SJSA1 (cell line): ENCODE measurements at regions not wholly inside any gene's neighbourhood (a gene's known extent, or its start where the extent isn't known, plus 50 kb on each side); places are given as distances from the start of the nearest gene placed in this dataset.
"Not testable (repeated sequence)": the region's sequence is repeated elsewhere in the genome, so short reads cannot be mapped to it uniquely, and the experiment has no call there.

Experiments used
- DNase-seq, 2 experiments: peaks; one replicate each; pipeline ENCODE4 v3.0.0-alpha.2; 2015 to 2020; ENCODE audit warnings: low spot score in 2 of 2, low read depth in 1 of 2
- H3K27ac ChIP-seq: fragments of 250-450 bp; sonication (Bioruptor Pico); 2 replicates; pipeline ENCODE4 v1.5.1; 2020; ENCODE audit warnings: mild to moderate bottlenecking, moderate library complexity
- H3K27me3 ChIP-seq: fragments of 250-450 bp; sonication (Bioruptor Pico); replicated peaks from 2 replicates; pipeline ENCODE4 v1.5.1; 2020; ENCODE audit warnings: mild to moderate bottlenecking, moderate library complexity
- H3K36me3 ChIP-seq: fragments of 250-450 bp; sonication (Bioruptor Pico); 2 replicates; pipeline ENCODE4 v1.5.1; 2020; ENCODE audit warnings: mild to moderate bottlenecking
- H3K4me1 ChIP-seq: fragments of 250-450 bp; sonication (Bioruptor Pico); replicated peaks from 2 replicates; pipeline ENCODE4 v1.6.1; 2021; ENCODE audit warnings: mild to moderate bottlenecking
- H3K4me3 ChIP-seq: fragments of 250-450 bp; sonication (Bioruptor Pico); 2 replicates; pipeline ENCODE4 v1.5.1; 2020; ENCODE audit warnings: mild to moderate bottlenecking
- H3K9me3 ChIP-seq: fragments of 250-450 bp; sonication (Bioruptor Pico); replicated peaks from 2 replicates; pipeline ENCODE4 v1.5.1; 2020; ENCODE audit warnings: mild to moderate bottlenecking

DNA sequence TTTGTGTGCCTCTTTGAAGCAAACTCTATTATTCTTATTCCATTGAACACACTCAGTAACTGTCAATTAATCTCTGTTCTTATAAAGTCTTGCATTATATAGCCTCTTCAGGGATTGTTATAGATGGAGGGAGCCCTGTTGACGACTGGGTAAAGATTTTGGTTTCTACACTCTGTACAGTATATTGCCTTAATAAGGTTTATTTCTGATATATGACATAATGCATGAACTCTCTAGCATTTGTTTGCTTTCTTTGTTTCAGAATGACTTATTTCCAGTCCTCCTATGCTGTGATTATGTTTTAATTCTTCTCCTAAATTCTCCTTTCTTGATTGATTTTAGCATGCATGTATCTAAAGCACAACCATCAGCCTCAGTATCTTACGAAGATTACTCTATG is 494.9 kb downstream of the DIPK2A start:
- Histone ChIP-seq H3K9me3 (no peaks in the 10 kb centered on the region), H3K27ac (no peak overlapping the region), H3K36me3 (no peaks in the 10 kb centered on the region), H3K4me1 (no peaks in the 10 kb centered on the region), H3K27me3 (no peaks in the 10 kb centered on the region), H3K4me3 (no peak overlapping the region)
- no peak for DNase-seq

DNA sequence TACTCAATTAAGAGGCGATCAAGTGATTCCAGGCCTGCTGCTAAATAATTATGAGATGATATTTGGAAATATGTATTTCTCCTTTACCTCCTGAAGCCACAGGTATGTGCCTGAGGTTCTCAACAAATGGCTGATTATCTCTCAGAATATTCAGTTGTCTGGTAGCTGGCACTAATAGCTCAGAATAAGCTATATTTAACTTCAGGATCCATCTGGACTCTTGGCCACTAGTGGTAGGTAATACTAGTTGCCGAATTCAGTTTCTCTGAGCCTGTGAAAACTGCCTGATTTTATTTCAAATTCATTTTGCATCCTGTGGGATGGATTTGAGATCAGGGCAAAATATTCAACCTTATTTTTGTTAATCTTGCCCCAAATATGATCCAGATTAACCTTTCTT is 499.0 kb downstream of the DIPK2A start:
- H3K27me3 ChIP-seq = no peaks in the 10 kb centered on the region
- H3K9me3 ChIP-seq = no peaks in the 10 kb centered on the region
- H3K4me3 ChIP-seq = no peak overlapping the region
- no peak for DNase-seq
- no peak overlapping the region for H3K27ac ChIP-seq
- no peaks in the 10 kb centered on the region for H3K36me3 ChIP-seq
- no peaks in the 10 kb centered on the region for H3K4me1 ChIP-seq

DNA sequence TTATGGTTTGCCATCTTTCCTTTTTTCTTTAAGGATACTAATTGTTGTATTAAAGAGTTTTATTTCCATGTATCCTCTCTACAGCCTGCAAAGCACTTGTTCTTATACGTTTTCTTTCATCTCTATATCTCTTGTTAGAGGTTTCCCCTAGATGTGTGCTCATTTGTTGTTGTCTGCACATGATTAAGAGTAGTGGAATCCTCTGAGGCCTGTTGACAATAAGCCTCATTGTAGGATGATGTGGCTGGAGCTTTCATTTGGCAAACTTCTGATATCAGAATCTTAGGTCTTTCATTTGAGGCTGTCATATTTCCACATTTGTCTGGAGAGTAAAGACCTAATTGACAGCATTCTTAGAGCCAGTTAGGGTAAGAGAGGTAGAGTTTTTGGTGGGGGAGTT is 506.0 kb downstream of the DIPK2A start:
- Histone ChIP-seq H3K27ac (no peak overlapping the region), H3K4me3 (no peak overlapping the region), H3K4me1 (no peaks in the 10 kb centered on the region), H3K27me3 (no peaks in the 10 kb centered on the region), H3K9me3 (no peaks in the 10 kb centered on the region), H3K36me3 (no peaks in the 10 kb centered on the region)
- no peak for DNase-seq

DNA sequence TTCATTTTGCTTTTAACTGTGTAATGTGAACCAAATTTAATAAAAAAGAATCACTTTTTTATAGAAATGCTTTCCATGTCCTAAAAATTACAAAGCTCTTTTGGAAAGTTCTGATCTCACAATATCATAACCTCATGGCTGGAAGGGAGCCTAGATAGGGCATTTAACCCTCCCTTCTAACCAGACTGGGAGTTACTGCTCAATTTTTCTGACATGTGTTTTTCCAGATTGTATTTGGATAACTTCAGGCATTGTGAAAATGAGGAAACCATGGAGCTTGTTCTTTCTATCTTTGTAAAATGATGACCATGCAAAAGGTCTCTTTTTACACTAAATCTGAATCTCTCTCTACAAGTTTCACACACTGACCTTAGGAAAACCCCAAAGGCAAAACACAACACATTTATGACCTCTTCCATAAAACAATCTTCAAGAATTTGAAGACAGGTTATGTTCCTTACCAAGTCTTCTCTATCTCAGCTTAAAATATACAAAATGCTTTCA is 508.8 kb downstream of the DIPK2A start:
- no peaks in the 10 kb centered on the region for H3K36me3 ChIP-seq
- no peaks in the 10 kb centered on the region for H3K4me1 ChIP-seq
- H3K27me3 ChIP-seq = no peaks in the 10 kb centered on the region
- no peak overlapping the region for H3K4me3 ChIP-seq
- no peak for DNase-seq
- no peak overlapping the region for H3K27ac ChIP-seq
- no peaks in the 10 kb centered on the region for H3K9me3 ChIP-seq

DNA sequence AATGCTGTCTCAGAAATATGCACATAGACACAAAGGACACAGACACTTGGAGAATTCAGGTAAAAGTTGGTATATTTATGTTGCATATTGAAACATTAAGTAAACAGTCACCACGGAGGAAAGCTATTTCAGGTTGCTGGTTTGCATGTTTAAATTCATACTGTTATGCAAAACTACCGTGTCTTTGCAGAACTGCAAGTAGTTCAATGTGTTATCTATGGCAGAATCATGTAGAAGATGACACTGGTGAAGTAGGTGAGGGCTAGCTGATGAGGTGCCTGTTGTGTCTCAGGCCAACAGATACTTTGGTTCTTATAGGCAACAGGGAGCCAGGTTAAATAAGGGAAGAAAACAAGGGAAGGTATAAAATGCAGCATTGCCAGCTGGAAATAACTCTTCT is 511.3 kb downstream of the DIPK2A start:
- no peaks in the 10 kb centered on the region for H3K4me1 ChIP-seq
- no peak overlapping the region for H3K27ac ChIP-seq
- H3K9me3 ChIP-seq = no peaks in the 10 kb centered on the region
- H3K4me3 ChIP-seq = no peak overlapping the region
- no peaks in the 10 kb centered on the region for H3K27me3 ChIP-seq
- H3K36me3 ChIP-seq = no peaks in the 10 kb centered on the region
- no peak for DNase-seq

DNA sequence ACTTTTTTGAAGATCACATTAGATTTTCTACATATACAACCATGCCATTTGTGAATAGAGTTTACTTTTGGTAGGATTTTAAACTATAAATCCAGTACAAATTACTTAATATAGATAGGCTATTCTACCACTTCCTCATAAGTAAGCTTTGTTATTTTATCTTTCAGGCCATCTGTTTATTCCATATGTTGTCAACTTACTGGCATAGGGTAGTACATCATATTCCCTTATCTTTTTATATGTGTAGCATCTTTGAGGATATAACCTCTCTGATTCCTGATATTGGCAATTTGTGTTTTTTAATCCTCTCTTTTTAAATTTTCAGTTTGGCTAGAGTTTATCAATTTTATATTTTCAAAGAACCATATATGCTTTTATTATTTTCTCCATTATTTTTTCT is 515.4 kb downstream of the DIPK2A start:
- Histone ChIP-seq H3K27me3 (no peaks in the 10 kb centered on the region), H3K4me3 (no peak overlapping the region), H3K27ac (no peak overlapping the region), H3K4me1 (no peaks in the 10 kb centered on the region), H3K9me3 (no peaks in the 10 kb centered on the region), H3K36me3 (no peaks in the 10 kb centered on the region)
- no peak for DNase-seq

DNA sequence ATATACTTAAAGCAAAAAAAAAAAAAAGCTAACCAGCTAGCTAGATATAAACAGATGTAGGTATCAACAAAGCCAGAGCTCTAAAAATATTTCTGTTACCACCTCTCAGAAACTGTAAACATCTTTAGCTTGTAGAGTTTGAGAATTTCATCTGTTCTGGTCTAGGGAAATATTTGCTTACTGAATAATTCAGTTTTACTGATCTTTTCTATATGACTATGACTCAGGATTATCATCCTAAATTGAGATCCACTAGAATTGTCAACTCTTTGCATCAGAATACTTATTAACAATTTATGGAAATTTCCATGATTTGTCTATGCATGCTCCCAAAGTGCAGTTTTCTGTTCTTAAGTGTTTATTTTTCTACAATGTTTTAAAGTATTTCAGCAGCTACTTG is 517.3 kb downstream of the DIPK2A start:
- no peaks in the 10 kb centered on the region for H3K9me3 ChIP-seq
- no peaks in the 10 kb centered on the region for H3K4me1 ChIP-seq
- DNase-seq = no peak
- H3K36me3 ChIP-seq = no peaks in the 10 kb centered on the region
- no peaks in the 10 kb centered on the region for H3K27me3 ChIP-seq
- H3K4me3 ChIP-seq = no peak overlapping the region
- H3K27ac ChIP-seq = no peak overlapping the region

DNA sequence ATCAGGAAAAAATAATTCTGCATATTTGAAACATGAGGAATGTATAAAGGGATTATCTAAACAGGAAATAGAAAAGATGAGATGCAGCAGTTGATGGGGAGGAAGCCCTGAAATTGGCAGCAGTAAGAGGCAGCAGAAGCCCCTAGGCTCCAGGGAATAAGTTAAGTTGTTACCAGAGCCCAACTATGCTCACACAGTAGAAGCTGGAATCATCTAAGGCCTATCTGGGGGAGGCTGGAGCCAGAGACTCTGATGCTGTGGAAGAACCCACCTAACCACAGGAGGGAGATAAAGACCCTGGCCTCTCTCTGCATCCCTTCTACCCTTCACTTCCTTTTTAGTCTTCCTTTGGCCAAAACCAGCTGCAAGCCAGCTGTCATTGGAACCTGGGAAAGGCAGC is 519.7 kb downstream of the DIPK2A start:
- H3K4me1 ChIP-seq = no peaks in the 10 kb centered on the region
- H3K4me3 ChIP-seq = no peak overlapping the region
- no peak for DNase-seq
- no peak overlapping the region for H3K27ac ChIP-seq
- no peaks in the 10 kb centered on the region for H3K27me3 ChIP-seq
- H3K36me3 ChIP-seq = no peaks in the 10 kb centered on the region
- no peaks in the 10 kb centered on the region for H3K9me3 ChIP-seq

DNA sequence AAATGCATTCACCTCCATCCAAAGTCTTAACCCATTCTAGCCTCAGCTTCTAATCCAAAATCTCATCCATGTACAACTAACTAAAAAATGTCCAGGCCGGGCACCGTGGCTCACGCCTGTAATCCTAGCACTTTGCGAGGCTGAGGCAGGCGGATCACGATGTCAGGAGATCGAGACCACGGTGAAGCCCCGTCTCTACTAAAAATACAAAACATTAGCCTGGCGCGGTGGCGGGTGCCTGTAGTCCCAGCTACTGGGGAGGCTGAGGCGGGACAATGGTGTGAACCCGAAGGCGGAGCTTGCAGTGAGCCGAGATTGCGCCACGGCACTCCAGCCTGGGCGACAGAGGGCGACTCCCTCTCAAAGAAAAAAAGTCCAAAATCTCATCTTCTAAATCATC is 523.0 kb downstream of the DIPK2A start:
- not testable (repeated sequence) for H3K4me1 ChIP-seq, H3K36me3 ChIP-seq, H3K9me3 ChIP-seq, H3K27ac ChIP-seq, H3K4me3 ChIP-seq, H3K27me3 ChIP-seq, DNase-seq

DNA sequence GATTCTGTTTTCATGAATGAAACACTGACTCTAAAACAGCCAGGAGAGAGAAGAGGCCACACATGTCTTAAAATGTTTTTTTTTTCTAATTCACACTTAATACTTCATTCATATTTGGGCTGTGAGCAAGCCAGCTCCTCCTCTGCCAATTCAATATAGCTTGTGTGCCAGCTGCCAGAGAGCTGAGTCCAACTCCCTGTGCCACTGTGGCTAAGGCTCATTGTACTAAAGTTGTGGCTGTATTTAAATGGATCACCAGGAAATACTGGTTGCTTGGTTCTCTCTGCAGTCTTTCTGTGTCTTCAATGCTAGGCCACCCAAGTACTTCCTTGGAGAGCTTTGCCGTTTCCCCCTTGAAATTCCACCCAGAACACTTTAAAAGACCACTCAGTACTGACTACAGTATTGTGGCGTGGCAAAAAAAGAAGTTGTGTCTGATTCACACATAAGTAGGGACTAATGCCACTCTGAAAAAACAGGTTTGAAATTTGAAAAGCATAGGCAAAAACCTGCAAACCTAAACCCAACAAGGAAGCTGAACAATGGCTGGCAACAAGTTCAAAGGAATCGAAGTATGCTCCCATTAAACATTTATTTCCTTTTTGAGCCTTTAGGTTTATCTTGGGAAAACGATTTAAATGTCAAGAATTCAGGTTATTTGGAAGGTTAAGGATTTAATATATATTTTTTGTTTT is 524.7 kb downstream of the DIPK2A start:
- DNase-seq = no peak
- Histone ChIP-seq H3K4me1 (no peaks in the 10 kb centered on the region), H3K27ac (no peak overlapping the region), H3K36me3 (no peaks in the 10 kb centered on the region), H3K9me3 (no peaks in the 10 kb centered on the region), H3K4me3 (no peak overlapping the region), H3K27me3 (no peaks in the 10 kb centered on the region)

DNA sequence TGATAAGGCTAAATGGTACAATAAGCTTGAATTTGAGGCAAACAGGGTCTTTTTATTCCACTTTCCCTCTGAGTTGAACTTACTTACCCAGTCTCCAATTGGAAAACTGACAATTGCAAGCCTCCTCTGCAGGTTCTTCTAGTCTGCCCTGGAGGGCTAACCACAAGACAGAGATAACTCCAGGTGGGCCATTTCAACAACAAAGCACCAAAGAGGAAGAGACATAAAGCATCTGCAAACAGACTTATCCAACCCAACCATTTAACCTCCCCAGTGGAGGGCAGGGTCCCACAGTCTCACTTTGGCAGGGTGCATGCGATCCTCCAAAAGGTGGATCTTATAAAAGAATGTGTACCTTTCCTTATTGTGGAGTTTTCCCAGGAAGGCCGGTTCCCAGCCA is 525.8 kb downstream of the DIPK2A start:
- Histone ChIP-seq H3K4me1 (no peaks in the 10 kb centered on the region), H3K27ac (no peak overlapping the region), H3K36me3 (no peaks in the 10 kb centered on the region)

DNA sequence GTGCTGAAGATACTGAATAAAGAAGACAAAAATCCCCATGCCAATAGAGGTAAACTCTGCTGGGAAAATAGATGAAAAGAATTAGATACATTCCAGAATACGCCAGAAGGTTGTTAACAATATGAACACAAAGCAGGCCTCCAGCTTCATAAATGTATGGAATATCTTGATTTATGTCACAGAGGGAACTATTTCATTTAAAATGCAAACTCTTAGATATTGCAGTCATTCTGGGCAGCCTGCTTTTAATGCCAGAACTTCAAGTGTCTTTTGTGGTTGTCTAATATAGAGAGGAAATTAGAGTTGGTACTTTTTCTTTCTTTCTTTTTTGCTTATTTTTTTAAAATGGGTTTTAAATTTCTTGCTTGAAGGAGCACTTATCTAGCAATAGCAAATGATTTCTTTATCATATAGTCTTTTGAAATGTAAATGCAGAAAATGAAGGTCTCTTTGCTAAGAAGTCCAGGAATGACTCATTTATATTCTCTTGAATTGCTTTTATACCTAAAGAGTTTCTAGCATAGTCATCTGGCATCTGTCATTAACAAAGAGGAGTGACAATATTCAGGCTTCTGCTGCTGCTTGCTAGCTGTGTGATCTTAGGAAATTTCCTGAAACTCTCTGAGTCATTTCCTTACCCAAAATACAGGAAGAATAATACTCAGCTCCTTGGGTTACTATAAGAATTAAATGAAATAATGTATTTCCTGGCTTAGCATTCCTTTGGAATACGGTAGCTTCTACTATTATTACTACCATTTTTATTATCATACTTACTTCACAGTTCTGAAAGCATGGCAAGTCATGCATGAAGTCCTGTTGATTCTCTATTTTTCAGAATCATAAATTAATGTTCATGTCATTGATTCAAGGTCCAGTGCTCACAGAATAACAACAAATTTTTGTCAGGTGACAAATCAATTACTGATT is 527.6 kb downstream of the DIPK2A start:
- H3K4me1 ChIP-seq = no peaks in the 10 kb centered on the region
- DNase-seq = no peak

More for the DNA sequence above, 525.8 kb downstream of the DIPK2A start:
- no peak for DNase-seq
- no peak overlapping the region for H3K4me3 ChIP-seq
- no peaks in the 10 kb centered on the region for H3K27me3 ChIP-seq
- no peaks in the 10 kb centered on the region for H3K9me3 ChIP-seq

DNA sequence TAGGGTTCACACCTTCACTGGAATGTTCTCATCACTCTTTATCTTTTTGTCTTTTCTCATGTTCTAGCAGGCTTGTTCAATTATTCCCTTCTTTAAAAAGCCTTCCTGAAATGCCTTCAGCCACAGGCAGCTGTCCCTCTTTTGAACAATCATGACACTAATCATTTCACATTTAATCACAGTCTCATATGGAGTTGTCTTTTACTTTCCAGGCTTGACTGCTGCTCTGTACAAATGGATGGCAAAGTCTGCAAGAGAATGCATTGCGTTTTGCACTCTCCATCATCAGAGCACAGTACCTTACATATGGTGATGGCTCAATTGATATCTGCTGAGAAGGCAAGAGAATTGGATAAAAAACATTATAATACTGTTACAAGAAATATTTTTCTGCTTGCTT is 529.8 kb downstream of the DIPK2A start:
- no peak overlapping the region for H3K27ac ChIP-seq
- H3K27me3 ChIP-seq = no peaks in the 10 kb centered on the region
- H3K4me1 ChIP-seq = no peaks in the 10 kb centered on the region
- H3K36me3 ChIP-seq = no peaks in the 10 kb centered on the region
- no peak for DNase-seq
- no peak overlapping the region for H3K4me3 ChIP-seq
- H3K9me3 ChIP-seq = no peaks in the 10 kb centered on the region

More for the DNA sequence above, 527.6 kb downstream of the DIPK2A start:
- Histone ChIP-seq H3K4me3 (no peak overlapping the region), H3K27ac (no peak overlapping the region), H3K27me3 (no peaks in the 10 kb centered on the region), H3K36me3 (no peaks in the 10 kb centered on the region), H3K9me3 (no peaks in the 10 kb centered on the region)

DNA sequence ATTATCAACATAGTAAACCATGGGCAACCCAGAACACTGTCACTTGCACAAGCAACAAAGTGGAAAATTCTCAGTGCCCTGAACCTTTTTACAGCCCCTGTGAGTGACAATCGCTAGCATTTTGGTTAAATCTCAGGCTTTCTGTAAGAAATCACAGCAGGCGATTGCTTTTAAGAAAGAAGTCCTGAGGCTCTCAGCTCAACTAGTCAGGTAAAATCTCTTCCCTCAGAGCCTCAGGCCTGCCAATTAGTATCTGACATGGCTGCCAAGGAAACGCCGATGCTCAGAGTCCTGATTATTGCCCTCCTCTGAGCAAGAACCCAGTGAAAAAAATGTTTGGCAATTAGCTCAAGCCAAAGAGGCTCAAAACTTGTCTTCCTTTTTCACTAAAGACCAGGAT is 530.8 kb downstream of the DIPK2A start:
- no peaks in the 10 kb centered on the region for H3K4me1 ChIP-seq
- no peaks in the 10 kb centered on the region for H3K36me3 ChIP-seq

More for the DNA sequence above, 530.8 kb downstream of the DIPK2A start:
- H3K27me3 ChIP-seq = no peaks in the 10 kb centered on the region
- no peak overlapping the region for H3K4me3 ChIP-seq
- no peak overlapping the region for H3K27ac ChIP-seq
- DNase-seq = no peak
- H3K9me3 ChIP-seq = no peaks in the 10 kb centered on the region
